ENCODE measurements at regions not wholly inside any gene's neighbourhood (a gene's known extent, or its start where the extent isn't known, plus 50 kb on each side); places are given as distances from the start of the nearest gene placed in this dataset.
"Not testable (repeated sequence)": the region's sequence is repeated elsewhere in the genome, so short reads cannot be mapped to it uniquely, and the experiment has no call there.

GRCh38 chr12:111251058-111251730 is 117.7 kb downstream of the PHETA1 start:
- no peak overlapping the region for H3K4me3 Mint-ChIP-seq (ENCODE audit: low read depth)
- intact Hi-C loops (cut with micrococcal nuclease): no loop called here
- no peak for DNase-seq (ENCODE audit: low spot score)
- no peaks in the 10 kb centered on the region for H3K36me3 Mint-ChIP-seq (ENCODE audit: low read depth)
- no peaks in the 10 kb centered on the region for H3K9me3 Mint-ChIP-seq
- H3K4me1 Mint-ChIP-seq (ENCODE audit: low read depth): no peaks in the 10 kb centered on the region
- H3K27ac Mint-ChIP-seq: no peak overlapping the region
- peaks cover 2% of the 10 kb centered on the region for H3K27me3 Mint-ChIP-seq (ENCODE audit: low read depth)

GRCh38 chr12:111250251-111250881 is 118.5 kb downstream of the PHETA1 start:
- no peaks in the 10 kb centered on the region for H3K36me3 Mint-ChIP-seq (ENCODE audit: low read depth)
- DNase-seq (ENCODE audit: low spot score): no peak
- H3K27ac Mint-ChIP-seq: no peak overlapping the region
- peaks cover under 1% of the 10 kb centered on the region for H3K27me3 Mint-ChIP-seq (ENCODE audit: low read depth)
- intact Hi-C loops (cut with micrococcal nuclease): no loop called here
- H3K4me3 Mint-ChIP-seq (ENCODE audit: low read depth): no peak overlapping the region
- no peaks in the 10 kb centered on the region for H3K4me1 Mint-ChIP-seq (ENCODE audit: low read depth)
- no peaks in the 10 kb centered on the region for H3K9me3 Mint-ChIP-seq

GRCh38 chr12:111249757-111250156 is 119.1 kb downstream of the PHETA1 start:
- H3K9me3 Mint-ChIP-seq: no peaks in the 10 kb centered on the region
- no peaks in the 10 kb centered on the region for H3K36me3 Mint-ChIP-seq (ENCODE audit: low read depth)
- no peaks in the 10 kb centered on the region for H3K27me3 Mint-ChIP-seq (ENCODE audit: low read depth)
- H3K27ac Mint-ChIP-seq: no peak overlapping the region
- no peaks in the 10 kb centered on the region for H3K4me1 Mint-ChIP-seq (ENCODE audit: low read depth)
- no peak for DNase-seq (ENCODE audit: low spot score)
- intact Hi-C loops (cut with micrococcal nuclease): no loop called here
- no peak overlapping the region for H3K4me3 Mint-ChIP-seq (ENCODE audit: low read depth)

GRCh38 chr12:111249018-111249370 is 119.9 kb downstream of the PHETA1 start:
- no peak for DNase-seq (ENCODE audit: low spot score)
- no peaks in the 10 kb centered on the region for H3K4me1 Mint-ChIP-seq (ENCODE audit: low read depth)
- intact Hi-C loops (cut with micrococcal nuclease): no loop called here
- H3K9me3 Mint-ChIP-seq: no peaks in the 10 kb centered on the region
- H3K4me3 Mint-ChIP-seq (ENCODE audit: low read depth): no peak overlapping the region
- no peaks in the 10 kb centered on the region for H3K36me3 Mint-ChIP-seq (ENCODE audit: low read depth)
- no peaks in the 10 kb centered on the region for H3K27me3 Mint-ChIP-seq (ENCODE audit: low read depth)
- no peak overlapping the region for H3K27ac Mint-ChIP-seq

- H3K4me3 Mint-ChIP-seq (ENCODE audit: low read depth): no peak overlapping the region
- H3K4me1 Mint-ChIP-seq (ENCODE audit: low read depth): no peaks in the 10 kb centered on the region
- no peak for DNase-seq (ENCODE audit: low spot score)
- H3K36me3 Mint-ChIP-seq (ENCODE audit: low read depth): no peaks in the 10 kb centered on the region
- H3K9me3 Mint-ChIP-seq: no peaks in the 10 kb centered on the region
- no peaks in the 10 kb centered on the region for H3K27me3 Mint-ChIP-seq (ENCODE audit: low read depth)
- intact Hi-C loops (cut with micrococcal nuclease): no loop called here
- H3K27ac Mint-ChIP-seq: no peak overlapping the region
These were observed 120.5 kb downstream of the PHETA1 start for GRCh38 chr12:111248236-111249017.

GRCh38 chr12:111247083-111247783 is 121.7 kb downstream of the PHETA1 start:
- DNase-seq (ENCODE audit: low spot score): no peak
- intact Hi-C loops (cut with micrococcal nuclease): no loop called here
- no peak overlapping the region for H3K4me3 Mint-ChIP-seq (ENCODE audit: low read depth)
- H3K9me3 Mint-ChIP-seq: no peaks in the 10 kb centered on the region
- no peaks in the 10 kb centered on the region for H3K4me1 Mint-ChIP-seq (ENCODE audit: low read depth)
- no peaks in the 10 kb centered on the region for H3K36me3 Mint-ChIP-seq (ENCODE audit: low read depth)
- H3K27ac Mint-ChIP-seq: no peak overlapping the region
- H3K27me3 Mint-ChIP-seq (ENCODE audit: low read depth): no peaks in the 10 kb centered on the region

- no peak for DNase-seq (ENCODE audit: low spot score)
- no peaks in the 10 kb centered on the region for H3K4me1 Mint-ChIP-seq (ENCODE audit: low read depth)
- H3K9me3 Mint-ChIP-seq: no peaks in the 10 kb centered on the region
- intact Hi-C loops (cut with micrococcal nuclease): no loop called here
- no peak overlapping the region for H3K4me3 Mint-ChIP-seq (ENCODE audit: low read depth)
- no peaks in the 10 kb centered on the region for H3K27me3 Mint-ChIP-seq (ENCODE audit: low read depth)
- H3K36me3 Mint-ChIP-seq (ENCODE audit: low read depth): no peaks in the 10 kb centered on the region
- no peak overlapping the region for H3K27ac Mint-ChIP-seq
These were observed 122.4 kb downstream of the PHETA1 start for GRCh38 chr12:111246477-111247011.

GRCh38 chr12:111245701-111246476 is 123.0 kb downstream of the PHETA1 start:
- no peak for DNase-seq (ENCODE audit: low spot score)
- no peaks in the 10 kb centered on the region for H3K4me1 Mint-ChIP-seq (ENCODE audit: low read depth)
- H3K4me3 Mint-ChIP-seq (ENCODE audit: low read depth): no peak overlapping the region
- no peaks in the 10 kb centered on the region for H3K36me3 Mint-ChIP-seq (ENCODE audit: low read depth)
- H3K27ac Mint-ChIP-seq: no peak overlapping the region
- intact Hi-C loops (cut with micrococcal nuclease): no loop called here
- no peaks in the 10 kb centered on the region for H3K27me3 Mint-ChIP-seq (ENCODE audit: low read depth)
- H3K9me3 Mint-ChIP-seq: no peaks in the 10 kb centered on the region

- no peaks in the 10 kb centered on the region for H3K36me3 Mint-ChIP-seq (ENCODE audit: low read depth)
- H3K4me1 Mint-ChIP-seq (ENCODE audit: low read depth): no peaks in the 10 kb centered on the region
- DNase-seq (ENCODE audit: low spot score): no peak
- H3K9me3 Mint-ChIP-seq: no peaks in the 10 kb centered on the region
- no peak overlapping the region for H3K4me3 Mint-ChIP-seq (ENCODE audit: low read depth)
- intact Hi-C loops (cut with micrococcal nuclease): no loop called here
- H3K27ac Mint-ChIP-seq: no peak overlapping the region
- H3K27me3 Mint-ChIP-seq (ENCODE audit: low read depth): no peaks in the 10 kb centered on the region
These were observed 124.2 kb downstream of the PHETA1 start for GRCh38 chr12:111244673-111245072.

- H3K27ac Mint-ChIP-seq; H3K4me3 Mint-ChIP-seq (ENCODE audit: low read depth); H3K27me3 Mint-ChIP-seq (ENCODE audit: low read depth); H3K9me3 Mint-ChIP-seq; DNase-seq (ENCODE audit: low spot score); H3K36me3 Mint-ChIP-seq (ENCODE audit: low read depth); intact Hi-C loops (cut with micrococcal nuclease); H3K4me1 Mint-ChIP-seq (ENCODE audit: low read depth): not testable (repeated sequence)
These were observed 126.1 kb downstream of the PHETA1 start for GRCh38 chr12:111242817-111243216.

- Mint-ChIP-seq H3K27me3 (ENCODE audit: low read depth) (peaks cover 1% of the 10 kb centered on the region), H3K9me3 (no peaks in the 10 kb centered on the region), H3K4me1 (ENCODE audit: low read depth) (no peaks in the 10 kb centered on the region), H3K27ac (no peak overlapping the region), H3K4me3 (ENCODE audit: low read depth) (no peak overlapping the region), H3K36me3 (ENCODE audit: low read depth) (no peaks in the 10 kb centered on the region)
- intact Hi-C loops (cut with micrococcal nuclease): no loop called here
- DNase-seq (ENCODE audit: low spot score): no peak
These were observed 126.7 kb downstream of the PHETA1 start for GRCh38 chr12:111242184-111242583.

- intact Hi-C loops (cut with micrococcal nuclease): no loop called here
- H3K36me3 Mint-ChIP-seq (ENCODE audit: low read depth): no peaks in the 10 kb centered on the region
These were observed 128.5 kb downstream of the PHETA1 start for GRCh38 chr12:111240374-111240773.

More at GRCh38 chr12:111240374-111240773, 128.5 kb downstream of the PHETA1 start:
- no peak overlapping the region for H3K4me3 Mint-ChIP-seq (ENCODE audit: low read depth)
- no peak overlapping the region for H3K27ac Mint-ChIP-seq
- H3K27me3 Mint-ChIP-seq (ENCODE audit: low read depth): peaks cover 1% of the 10 kb centered on the region
- no peaks in the 10 kb centered on the region for H3K4me1 Mint-ChIP-seq (ENCODE audit: low read depth)
- DNase-seq (ENCODE audit: low spot score): no peak
- no peaks in the 10 kb centered on the region for H3K9me3 Mint-ChIP-seq
